Endothelial cell of umbilical vein (primary cell): ENCODE measurements at regions not wholly inside any gene's neighbourhood (a gene's known extent, or its start where the extent isn't known, plus 50 kb on each side); places are given as distances from the start of the nearest gene placed in this dataset.

Experiments used
- BruUV-seq: library from RNA; stranded (reverse); fragments of 400-500 nt; replicated peaks from 2 replicates; lab custom pipeline; 2021; lab: Mats Ljungman, UMichigan
- CTCF ChIA-PET: fragments of 300-600, 350-600 bp; sonication (Branson Sonifier 250); formaldehyde crosslinking; loops from one replicate; lab custom pipeline; 2021; ENCODE audit warnings: antibody characterized with exemption, inconsistent platforms; lab: Charles Lee
- POLR2A ChIA-PET: fragments of 300-600, 350-600 bp; sonication (Branson Sonifier 250); formaldehyde crosslinking; loops from one replicate; lab custom pipeline; 2021; ENCODE audit warnings: antibody characterized with exemption, inconsistent platforms; lab: Charles Lee
- DNase-seq: peaks from one replicate; pipeline ENCODE4 v3.0.0-alpha.2; 2011; ENCODE audit warnings: low read depth, low spot score
- FAIRE-seq: peaks from 2 replicates; lab custom pipeline; 2011; peaks lifted over from hg19 to GRCh38; lab: Jason Lieb, UNC
- H2AFZ ChIP-seq: 2 replicates; pipeline ENCODE4 v1.6.0; 2012; ENCODE audit warnings: low read depth, low read length, control low read depth, inconsistent platforms
- H3K27ac ChIP-seq: 2 replicates; pipeline ENCODE4 v1.5.1; 2011; ENCODE audit warnings: low read depth, mild to moderate bottlenecking, control low read depth, low read length, moderate library complexity; ENCODE audit not compliant: insufficient read depth
- H3K27me3 ChIP-seq, 2 experiments: 2 replicates each; pipeline versions ENCODE4 v1.6.0 to v1.6.1; 2011; ENCODE audit warnings: low read length in 2 of 2, mixed read lengths in 1 of 2; ENCODE audit not compliant: control insufficient read depth in 2 of 2, insufficient read depth in 2 of 2
- H3K36me3 ChIP-seq, 2 experiments: 2 replicates in 1 of 2; 3 replicates in 1 of 2; pipeline ENCODE4 v1.5.1; 2011; ENCODE audit warnings: low read length in 2 of 2, mild to moderate bottlenecking in 1 of 2, moderate library complexity in 1 of 2; ENCODE audit not compliant: control insufficient read depth in 2 of 2, insufficient read depth in 2 of 2; ENCODE audit errors: extremely low read depth in 1 of 2
- H3K4me1 ChIP-seq: 3 replicates; pipeline ENCODE4 v1.5.1; 2011; ENCODE audit warnings: mild to moderate bottlenecking, low read length; ENCODE audit not compliant: control insufficient read depth, insufficient read depth; ENCODE audit errors: extremely low read depth
- H3K4me2 ChIP-seq: 2 replicates; pipeline ENCODE4 v1.6.1; 2011; ENCODE audit warnings: low read length, control low read depth, mixed read lengths; ENCODE audit not compliant: insufficient read depth
- H3K4me3 ChIP-seq, 3 experiments: fragments of 200-600 bp in 1 of 3; sonication (generic), shearing (Covaris generic) in 1 of 3; replicated peaks in 1 of 3; 2 replicates each; pipeline ENCODE4 v1.5.1; 2011 to 2016; ENCODE audit warnings: control low read depth in 3 of 3, low read length in 3 of 3, mild to moderate bottlenecking in 2 of 3, inconsistent platforms in 1 of 3, low read depth in 1 of 3, moderate library complexity in 1 of 3; ENCODE audit not compliant: insufficient read depth in 1 of 3
- H3K79me2 ChIP-seq: 2 replicates; pipeline ENCODE4 v1.6.0; 2012; ENCODE audit warnings: low read length, inconsistent platforms; ENCODE audit not compliant: control insufficient read depth, insufficient read depth
- H3K9ac ChIP-seq: replicated peaks from 2 replicates; pipeline ENCODE3; 2011; ENCODE audit warnings: low read length, control low read depth; ENCODE audit not compliant: insufficient read depth; ENCODE audit errors: extremely low read depth
- H3K9me1 ChIP-seq: replicated peaks from 3 replicates; pipeline ENCODE4 v1.6.0; 2011; ENCODE audit warnings: mild to moderate bottlenecking, low read length; ENCODE audit not compliant: control insufficient read depth, insufficient read depth; ENCODE audit errors: extremely low read depth
- H3K9me3 ChIP-seq: replicated peaks from 2 replicates; pipeline ENCODE4 v1.5.1; 2012; ENCODE audit warnings: low read length, inconsistent platforms; ENCODE audit not compliant: control insufficient read depth, insufficient read depth
- H4K20me1 ChIP-seq: replicated peaks from 2 replicates; pipeline ENCODE3; 2011; ENCODE audit warnings: mild to moderate bottlenecking, low read length; ENCODE audit not compliant: control insufficient read depth, insufficient read depth; ENCODE audit errors: extremely low read depth
- CTCF ChIP-seq, 2 donors: IDR thresholded peaks; 1 replicate in 1 of 2; 2 replicates in 1 of 2; pipeline ENCODE4 v1.5.1; 2011; ENCODE audit warnings: low read length in 2 of 2, mild to moderate bottlenecking in 2 of 2, moderate library complexity in 2 of 2, control low read depth in 1 of 2, inconsistent platforms in 1 of 2, low read depth in 1 of 2; ENCODE audit not compliant: insufficient read depth in 1 of 2; ENCODE audit errors: extremely low read depth in 1 of 2
- EZH2 ChIP-seq: IDR thresholded peaks from 2 replicates; pipeline ENCODE4 v1.6.1; 2012; ENCODE audit warnings: borderline replicate concordance, low read depth, mild to moderate bottlenecking, moderate library complexity, low read length, inconsistent platforms; ENCODE audit not compliant: severe bottlenecking
- FOS ChIP-seq: IDR thresholded peaks from 2 replicates; pipeline ENCODE4 v1.6.1; 2011; ENCODE audit warnings: mild to moderate bottlenecking, low read length, moderate library complexity, borderline replicate concordance; ENCODE audit not compliant: insufficient read depth
- GATA2 ChIP-seq: IDR thresholded peaks from 2 replicates; pipeline ENCODE4 v1.7.0; 2011; ENCODE audit warnings: low read depth, mild to moderate bottlenecking, moderate library complexity, mixed read lengths, low read length; ENCODE audit not compliant: insufficient read length, insufficient read depth
- JUN ChIP-seq: IDR thresholded peaks from 2 replicates; pipeline ENCODE4 v1.6.1; 2011; ENCODE audit warnings: borderline replicate concordance, low read depth; ENCODE audit not compliant: insufficient read length, insufficient read depth
- MYC ChIP-seq: IDR thresholded peaks from one replicate; pipeline ENCODE4 v1.6.1; 2011; ENCODE audit warnings: mild to moderate bottlenecking, low read depth, low read length
- POLR2A ChIP-seq: IDR thresholded peaks from 2 replicates; pipeline ENCODE4 v1.6.1; 2012; ENCODE audit warnings: low read depth, mild to moderate bottlenecking, control low read depth, low read length
- POLR2AphosphoS5 ChIP-seq: IDR thresholded peaks from 2 replicates; pipeline ENCODE4 v1.6.1; 2012; ENCODE audit warnings: low read depth, mild to moderate bottlenecking, control low read depth, low read length, moderate library complexity; ENCODE audit not compliant: insufficient read depth
- dilution Hi-C: fragments of 300-500 bp; cut with MboI; formaldehyde crosslinking; loops from one replicate; pipeline ENCODE4 v1.15.0; 2019; ENCODE audit warnings: low sequenced_read_pairs; ENCODE audit not compliant: extremely low pct_ligation_motif_present
- intact Hi-C: fragments of 100-400 bp; cut with micrococcal nuclease; formaldehyde crosslinking; loops from one replicate; pipeline ENCODE4 v1.10.0; 2022
- TF ChIP-seq, protein P1 (sequence below): IDR thresholded peaks from 2 replicates; pipeline ENCODE4 v1.6.1; 2011; ENCODE audit not compliant: insufficient read depth, insufficient read length

GRCh38 chr18:57231864-57232263 is 85.0 kb downstream of the BOD1L2 start:
- DNase-seq (no peak), FAIRE-seq (no peak)
- no peaks in the 10 kb centered on the region for H3K79me2 ChIP-seq
- H3K4me2 ChIP-seq = no peak overlapping the region
- dilution Hi-C loops = no loop called here
- no peaks in the 10 kb centered on the region for H3K27me3 ChIP-seq
- intact Hi-C loops = no loop called here
- no TSS peak for BruUV-seq
- H2AFZ ChIP-seq = no peak overlapping the region
- no peak overlapping the region for H3K4me3 ChIP-seq
- ChIA-PET POLR2A (no interaction called here), CTCF (no interaction called here)
- no peaks in the 10 kb centered on the region for H3K4me1 ChIP-seq
- H3K27ac ChIP-seq = no peak overlapping the region
- TF ChIP-seq EZH2 = no peak
- no peak for TF ChIP-seq JUN
- TF ChIP-seq POLR2AphosphoS5 = no peak
- no peak for TF ChIP-seq FOS
- no peak for TF ChIP-seq CTCF (IDR thresholded peaks at IDR 0.05; ENCODE audit: extremely low read depth in 1 of 2, insufficient read depth in 1 of 2, low read depth in 1 of 2, low read length in 2 of 2)
- no peak for TF ChIP-seq GATA2
- TF ChIP-seq, protein P1, sequence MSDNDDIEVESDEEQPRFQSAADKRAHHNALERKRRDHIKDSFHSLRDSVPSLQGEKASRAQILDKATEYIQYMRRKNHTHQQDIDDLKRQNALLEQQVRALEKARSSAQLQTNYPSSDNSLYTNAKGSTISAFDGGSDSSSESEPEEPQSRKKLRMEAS = no peak
- TF ChIP-seq POLR2A = no peak
- TF ChIP-seq MYC = no peak
- no peaks in the 10 kb centered on the region for H3K9me3 ChIP-seq
- H3K36me3 ChIP-seq = no peaks in the 10 kb centered on the region
- H3K9me1 ChIP-seq = no peaks in the 10 kb centered on the region
- H3K9ac ChIP-seq = no peak overlapping the region
- H4K20me1 ChIP-seq = no peaks in the 10 kb centered on the region
